Suppressor macrophage (primary cell): ENCODE measurements at regions not wholly inside any gene's neighbourhood (a gene's known extent, or its start where the extent isn't known, plus 50 kb on each side); places are given as distances from the start of the nearest gene placed in this dataset.

Source experiments
- DNase-seq, 4 experiments: peaks; one replicate each; pipeline ENCODE4 v3.0.0-alpha.2; 2020 to 2022

GRCh38 chr10:108840944-108841343 lies 1082.4 kb downstream of the XPNPEP1 start:
- no peak for DNase-seq

- no peak for DNase-seq
Observed at GRCh38 chr10:108836362-108836761, 1086.9 kb downstream of the XPNPEP1 start.

GRCh38 chr10:108822026-108822425 lies 1101.3 kb downstream of the XPNPEP1 start:
- no peak for DNase-seq

- DNase-seq, result no peak
Observed at GRCh38 chr10:108819302-108819701, 1104.0 kb downstream of the XPNPEP1 start.

- DNase-seq, result no peak
Observed at GRCh38 chr10:108817584-108817983, 1105.7 kb downstream of the XPNPEP1 start.

- DNase-seq, result no peak
Observed at GRCh38 chr10:108817135-108817534, 1106.2 kb downstream of the XPNPEP1 start.

- DNase-seq, result no peak
Observed at GRCh38 chr10:108812906-108813305, 1110.4 kb downstream of the XPNPEP1 start.

- DNase-seq, result no peak
Observed at GRCh38 chr10:108812296-108812695, 1111.0 kb downstream of the XPNPEP1 start.

GRCh38 chr10:108808228-108808627 lies 1115.1 kb downstream of the XPNPEP1 start:
- DNase-seq, result no peak

- no peak for DNase-seq
Observed at GRCh38 chr10:108801775-108802517, 1121.4 kb downstream of the XPNPEP1 start.

- DNase-seq, result no peak
Observed at GRCh38 chr10:108801220-108801619, 1122.1 kb downstream of the XPNPEP1 start.

GRCh38 chr10:108797573-108797972 lies 1125.7 kb downstream of the XPNPEP1 start:
- DNase-seq, result no peak

GRCh38 chr10:108791794-108792474 lies 1131.4 kb downstream of the XPNPEP1 start:
- DNase-seq, result no peak

GRCh38 chr10:108791030-108791429 lies 1132.3 kb downstream of the XPNPEP1 start:
- no peak for DNase-seq

- DNase-seq, result no peak
Observed at GRCh38 chr10:108789919-108790318, 1133.4 kb downstream of the XPNPEP1 start.

GRCh38 chr10:108789336-108789735 lies 1134.0 kb downstream of the XPNPEP1 start:
- DNase-seq, result no peak

GRCh38 chr10:108788891-108789290 lies 1134.4 kb downstream of the XPNPEP1 start:
- no peak for DNase-seq

- DNase-seq, result no peak
Observed at GRCh38 chr10:108787932-108788331, 1135.4 kb downstream of the XPNPEP1 start.

- no peak for DNase-seq
Observed at GRCh38 chr10:108785011-108785410, 1138.3 kb downstream of the XPNPEP1 start.

- no peak for DNase-seq
Observed at GRCh38 chr10:108784534-108784933, 1138.8 kb downstream of the XPNPEP1 start.

GRCh38 chr10:108783897-108784296 lies 1139.4 kb downstream of the XPNPEP1 start:
- peak; percentile 24 to 53 (median 30) for DNase-seq

- DNase-seq, result no peak
Observed at GRCh38 chr10:108782411-108782810, 1140.9 kb downstream of the XPNPEP1 start.

GRCh38 chr10:108779501-108779900 lies 1143.8 kb downstream of the XPNPEP1 start:
- DNase-seq, result no peak

- DNase-seq, result no peak
Observed at GRCh38 chr10:108775911-108776475, 1147.3 kb downstream of the XPNPEP1 start.
